Neural cell (in vitro differentiated cells): ENCODE measurements at regions not wholly inside any gene's neighbourhood (a gene's known extent, or its start where the extent isn't known, plus 50 kb on each side); places are given as distances from the start of the nearest gene placed in this dataset.

ENCODE experiments used
- H2AFZ ChIP-seq: fragments of 200-600, 300-800 bp; sonication (generic), shearing (Covaris generic); 2 replicates; pipeline ENCODE4 v1.6.0; 2014; ENCODE audit warnings: low read depth, mild to moderate bottlenecking, antibody characterized with exemption, low read length, moderate library complexity
- H3F3A ChIP-seq: fragments of 200-600 bp; shearing (Covaris generic); 2 replicates; pipeline ENCODE4 v1.6.1; 2016; ENCODE audit warnings: mild to moderate bottlenecking, moderate library complexity, mixed read lengths, antibody characterized with exemption, low read length; ENCODE audit not compliant: insufficient read depth, poor library complexity, severe bottlenecking
- H3K27ac ChIP-seq: fragments of 200-600, 300-800 bp; sonication (generic), shearing (Covaris generic); 2 replicates; pipeline ENCODE4 v1.5.1; 2014; ENCODE audit warnings: mild to moderate bottlenecking, low read length, moderate library complexity
- H3K27me3 ChIP-seq: fragments of 300-800, 200-600 bp; sonication (generic), shearing (Covaris generic); 2 replicates; pipeline ENCODE4 v1.6.0; 2014; ENCODE audit warnings: mild to moderate bottlenecking, low read depth, low read length, moderate library complexity; ENCODE audit not compliant: insufficient read depth
- H3K36me3 ChIP-seq: fragments of 300-800, 200-600 bp; sonication (generic), shearing (Covaris generic); 2 replicates; pipeline ENCODE4 v1.5.1; 2014; ENCODE audit warnings: mild to moderate bottlenecking, antibody characterized with exemption, low read length, moderate library complexity; ENCODE audit not compliant: insufficient read depth
- H3K4me2 ChIP-seq: fragments of 300-800, 200-600 bp; sonication (generic), shearing (Covaris generic); 2 replicates; pipeline ENCODE4 v1.6.0; 2014; ENCODE audit warnings: mild to moderate bottlenecking, low read length
- H3K4me3 ChIP-seq: fragments of 300-800, 200-600 bp; sonication (generic), shearing (Covaris generic); 2 replicates; pipeline ENCODE4 v1.5.1; 2014; ENCODE audit warnings: mild to moderate bottlenecking, low read length, moderate library complexity
- H3K79me2 ChIP-seq: fragments of 200-600 bp; shearing (Covaris generic); replicated peaks from 2 replicates; pipeline ENCODE4 v1.6.0; 2014; ENCODE audit warnings: mild to moderate bottlenecking, low read length, moderate library complexity; ENCODE audit not compliant: insufficient read depth
- H3K9ac ChIP-seq: fragments of 300-800, 200-600 bp; sonication (generic), shearing (Covaris generic); 2 replicates; pipeline ENCODE4 v1.6.1; 2016; ENCODE audit warnings: mild to moderate bottlenecking, low read length, mixed read lengths
- H3K9me2 ChIP-seq: fragments of 200-600 bp; shearing (Covaris generic); 2 replicates; pipeline ENCODE4 v1.6.1; 2016; ENCODE audit warnings: mild to moderate bottlenecking, low read length, mixed read lengths; ENCODE audit not compliant: insufficient read depth
- H3K9me3 ChIP-seq: fragments of 200-600, 300-800 bp; sonication (generic), shearing (Covaris generic); 2 replicates; pipeline ENCODE4 v1.6.1; 2016; ENCODE audit warnings: mild to moderate bottlenecking, mixed run types, low read length, moderate library complexity, mixed read lengths
- H4K20me1 ChIP-seq: fragments of 200-600 bp; shearing (Covaris generic); 2 replicates; pipeline ENCODE4 v1.6.1; 2016; ENCODE audit warnings: mild to moderate bottlenecking, mixed run types; ENCODE audit not compliant: insufficient read depth
- EP300 ChIP-seq: fragments of 450-650 bp; conservative IDR thresholded peaks from 2 replicates; pipeline ENCODE4 v1.6.1; 2014; ENCODE audit warnings: antibody characterized with exemption, mild to moderate bottlenecking, moderate library complexity; ENCODE audit not compliant: poor library complexity, severe bottlenecking
- EZH2 ChIP-seq: fragments of 200-600, 300-800 bp; shearing (Covaris generic), sonication (generic); IDR thresholded peaks from 2 replicates; pipeline ENCODE4 v1.6.1; 2014; ENCODE audit warnings: antibody characterized with exemption, low read length, borderline replicate concordance, mild to moderate bottlenecking; ENCODE audit not compliant: insufficient read depth, poor library complexity, severe bottlenecking
- MXI1 ChIP-seq: fragments of 450-650 bp; conservative IDR thresholded peaks from 2 replicates; pipeline ENCODE4 v1.6.1; 2014; ENCODE audit warnings: antibody characterized with exemption, mild to moderate bottlenecking; ENCODE audit not compliant: poor library complexity, severe bottlenecking
- POLR2AphosphoS5 ChIP-seq: IDR thresholded peaks from 2 replicates; pipeline ENCODE4 v1.6.1; 2012
- RAD21 ChIP-seq: fragments of 450-650 bp; conservative IDR thresholded peaks from 2 replicates; pipeline ENCODE4 v1.6.1; 2014; ENCODE audit warnings: antibody characterized with exemption, mild to moderate bottlenecking, moderate library complexity
- SMC3 ChIP-seq: fragments of 450-650 bp; conservative IDR thresholded peaks from 2 replicates; pipeline ENCODE4 v1.6.1; 2014; ENCODE audit warnings: antibody characterized with exemption, mild to moderate bottlenecking, moderate library complexity; ENCODE audit not compliant: poor library complexity
- TAF1 ChIP-seq: IDR thresholded peaks from 2 replicates; pipeline ENCODE4 v1.6.1; 2012; ENCODE audit warnings: low read depth
- TF ChIP-seq, protein P1 (sequence below): fragments of 450-650 bp; IDR thresholded peaks from 2 replicates; pipeline ENCODE4 v1.5.1; 2014; ENCODE audit warnings: antibody characterized with exemption, mild to moderate bottlenecking, moderate library complexity; ENCODE audit not compliant: poor library complexity, severe bottlenecking
- TF ChIP-seq, protein P2 (sequence below): IDR thresholded peaks from 2 replicates; pipeline ENCODE4 v1.6.1; 2012; ENCODE audit warnings: borderline replicate concordance

DNA sequence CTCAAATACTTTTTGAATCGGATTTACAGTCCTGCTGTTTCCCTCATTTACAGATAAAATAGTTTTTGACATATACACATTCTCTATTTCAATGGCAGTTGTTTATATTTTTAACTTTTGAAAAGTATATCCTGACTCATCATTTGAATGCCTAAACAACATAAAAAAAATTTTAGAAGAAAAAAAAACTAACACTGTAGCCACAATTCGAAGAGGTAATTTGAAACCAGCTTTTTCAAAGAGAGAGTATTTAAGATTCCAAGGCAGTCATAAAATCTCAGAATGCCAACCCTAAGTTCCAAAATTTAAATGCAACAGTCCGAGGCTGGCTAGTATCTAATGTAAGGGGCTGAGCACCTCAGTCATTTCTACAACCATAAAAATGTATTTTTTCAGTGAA is 626.8 kb downstream of the DNAH5 start:
- TF ChIP-seq EZH2 = no peak
- no peak for TF ChIP-seq TAF1
- no peak for TF ChIP-seq SMC3
- no peak for TF ChIP-seq POLR2AphosphoS5
- TF ChIP-seq RAD21 = no peak
- TF ChIP-seq EP300 = no peak
- TF ChIP-seq, protein P1, sequence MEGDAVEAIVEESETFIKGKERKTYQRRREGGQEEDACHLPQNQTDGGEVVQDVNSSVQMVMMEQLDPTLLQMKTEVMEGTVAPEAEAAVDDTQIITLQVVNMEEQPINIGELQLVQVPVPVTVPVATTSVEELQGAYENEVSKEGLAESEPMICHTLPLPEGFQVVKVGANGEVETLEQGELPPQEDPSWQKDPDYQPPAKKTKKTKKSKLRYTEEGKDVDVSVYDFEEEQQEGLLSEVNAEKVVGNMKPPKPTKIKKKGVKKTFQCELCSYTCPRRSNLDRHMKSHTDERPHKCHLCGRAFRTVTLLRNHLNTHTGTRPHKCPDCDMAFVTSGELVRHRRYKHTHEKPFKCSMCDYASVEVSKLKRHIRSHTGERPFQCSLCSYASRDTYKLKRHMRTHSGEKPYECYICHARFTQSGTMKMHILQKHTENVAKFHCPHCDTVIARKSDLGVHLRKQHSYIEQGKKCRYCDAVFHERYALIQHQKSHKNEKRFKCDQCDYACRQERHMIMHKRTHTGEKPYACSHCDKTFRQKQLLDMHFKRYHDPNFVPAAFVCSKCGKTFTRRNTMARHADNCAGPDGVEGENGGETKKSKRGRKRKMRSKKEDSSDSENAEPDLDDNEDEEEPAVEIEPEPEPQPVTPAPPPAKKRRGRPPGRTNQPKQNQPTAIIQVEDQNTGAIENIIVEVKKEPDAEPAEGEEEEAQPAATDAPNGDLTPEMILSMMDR = no peak
- TF ChIP-seq, protein P2, sequence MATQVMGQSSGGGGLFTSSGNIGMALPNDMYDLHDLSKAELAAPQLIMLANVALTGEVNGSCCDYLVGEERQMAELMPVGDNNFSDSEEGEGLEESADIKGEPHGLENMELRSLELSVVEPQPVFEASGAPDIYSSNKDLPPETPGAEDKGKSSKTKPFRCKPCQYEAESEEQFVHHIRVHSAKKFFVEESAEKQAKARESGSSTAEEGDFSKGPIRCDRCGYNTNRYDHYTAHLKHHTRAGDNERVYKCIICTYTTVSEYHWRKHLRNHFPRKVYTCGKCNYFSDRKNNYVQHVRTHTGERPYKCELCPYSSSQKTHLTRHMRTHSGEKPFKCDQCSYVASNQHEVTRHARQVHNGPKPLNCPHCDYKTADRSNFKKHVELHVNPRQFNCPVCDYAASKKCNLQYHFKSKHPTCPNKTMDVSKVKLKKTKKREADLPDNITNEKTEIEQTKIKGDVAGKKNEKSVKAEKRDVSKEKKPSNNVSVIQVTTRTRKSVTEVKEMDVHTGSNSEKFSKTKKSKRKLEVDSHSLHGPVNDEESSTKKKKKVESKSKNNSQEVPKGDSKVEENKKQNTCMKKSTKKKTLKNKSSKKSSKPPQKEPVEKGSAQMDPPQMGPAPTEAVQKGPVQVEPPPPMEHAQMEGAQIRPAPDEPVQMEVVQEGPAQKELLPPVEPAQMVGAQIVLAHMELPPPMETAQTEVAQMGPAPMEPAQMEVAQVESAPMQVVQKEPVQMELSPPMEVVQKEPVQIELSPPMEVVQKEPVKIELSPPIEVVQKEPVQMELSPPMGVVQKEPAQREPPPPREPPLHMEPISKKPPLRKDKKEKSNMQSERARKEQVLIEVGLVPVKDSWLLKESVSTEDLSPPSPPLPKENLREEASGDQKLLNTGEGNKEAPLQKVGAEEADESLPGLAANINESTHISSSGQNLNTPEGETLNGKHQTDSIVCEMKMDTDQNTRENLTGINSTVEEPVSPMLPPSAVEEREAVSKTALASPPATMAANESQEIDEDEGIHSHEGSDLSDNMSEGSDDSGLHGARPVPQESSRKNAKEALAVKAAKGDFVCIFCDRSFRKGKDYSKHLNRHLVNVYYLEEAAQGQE = no peak
- TF ChIP-seq MXI1 = no peak
- no peaks in the 10 kb centered on the region for H3K9me2 ChIP-seq
- H3K36me3 ChIP-seq = no peaks in the 10 kb centered on the region
- H3K9me3 ChIP-seq = no peaks in the 10 kb centered on the region
- H3K4me3 ChIP-seq = no peak overlapping the region
- no peak overlapping the region for H3K4me2 ChIP-seq
- H2AFZ ChIP-seq = no peak overlapping the region
- H3K27me3 ChIP-seq = no peaks in the 10 kb centered on the region
- no peak overlapping the region for H3K27ac ChIP-seq
- no peaks in the 10 kb centered on the region for H3F3A ChIP-seq
- no peak overlapping the region for H3K9ac ChIP-seq
- H3K79me2 ChIP-seq = no peaks in the 10 kb centered on the region
- H4K20me1 ChIP-seq = no peaks in the 10 kb centered on the region

DNA sequence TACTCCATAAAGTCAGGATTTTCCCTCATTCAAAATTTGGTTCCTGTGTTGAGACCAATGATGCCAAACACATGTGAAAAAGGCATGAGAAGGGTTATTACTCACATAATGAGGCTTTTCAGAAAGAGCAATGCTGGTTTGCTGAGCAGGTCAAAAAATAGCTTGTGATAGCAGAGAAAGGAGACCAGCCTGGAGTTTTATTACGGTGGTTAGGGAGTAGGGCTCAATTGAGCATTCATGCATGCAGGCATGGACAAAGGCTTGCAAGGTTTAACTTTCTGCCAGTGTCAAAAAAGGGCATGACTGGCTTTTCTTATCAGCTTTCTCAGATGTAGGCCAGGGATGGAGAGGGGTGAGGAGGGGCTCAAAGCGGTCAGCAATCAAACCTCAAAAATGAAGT is 628.3 kb downstream of the DNAH5 start:
- Histone ChIP-seq H3K4me2 (no peak overlapping the region), H3K27me3 (no peaks in the 10 kb centered on the region), H3K79me2 (no peaks in the 10 kb centered on the region), H3K27ac (no peak overlapping the region), H3F3A (no peaks in the 10 kb centered on the region), H3K4me3 (no peak overlapping the region), H3K9ac (no peak overlapping the region), H4K20me1 (no peaks in the 10 kb centered on the region), H3K9me2 (no peaks in the 10 kb centered on the region), H3K9me3 (no peaks in the 10 kb centered on the region), H3K36me3 (no peaks in the 10 kb centered on the region), H2AFZ (no peak overlapping the region)
- TF ChIP-seq, protein P2 = no peak
- TF ChIP-seq, protein P1 = no peak
- no peak for TF ChIP-seq EP300
- TF ChIP-seq TAF1 = no peak
- TF ChIP-seq RAD21 = no peak
- no peak for TF ChIP-seq POLR2AphosphoS5
- TF ChIP-seq EZH2 = no peak
- TF ChIP-seq SMC3 = no peak
- no peak for TF ChIP-seq MXI1
